ENCODE measurements at regions not wholly inside any gene's neighbourhood (a gene's known extent, or its start where the extent isn't known, plus 50 kb on each side); places are given as distances from the start of the nearest gene placed in this dataset.
A peak's percentile ranks its signal among the peaks of the same experiment; 100 is the strongest.

DNA sequence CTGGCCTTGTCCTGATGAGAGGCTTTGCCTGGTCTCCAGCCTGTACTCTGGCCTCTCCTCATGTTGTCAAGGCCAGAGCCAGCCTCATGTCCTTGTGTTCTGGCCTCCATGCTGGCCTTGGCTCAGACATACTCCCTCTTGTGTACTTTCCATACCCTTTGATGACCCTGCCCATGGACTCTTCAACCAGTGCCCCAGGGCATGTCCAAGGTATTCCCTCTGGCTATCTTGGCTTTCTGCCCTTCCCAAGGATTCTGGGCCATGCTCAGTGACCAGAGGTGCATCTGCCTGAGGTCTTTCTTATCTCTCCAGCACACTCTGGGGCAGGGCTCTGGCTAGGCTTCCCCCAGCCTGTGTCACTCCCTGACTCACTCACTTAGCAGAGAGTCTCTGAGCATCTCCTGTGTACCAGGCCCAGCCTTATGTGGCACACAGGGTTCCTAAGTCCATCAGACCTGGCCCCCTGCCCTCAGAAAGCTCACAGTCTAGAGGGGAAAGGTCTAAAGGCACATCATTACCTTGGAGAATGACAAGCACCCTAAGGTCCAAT, 141.4 kb upstream of the GRIK3 start:
- ATAC-seq (no peak), DNase-seq (no peak)
- no peak for TF ChIP-seq POLR2A (IDR thresholded peaks at IDR 0.05)
- TF ChIP-seq, protein P1, sequence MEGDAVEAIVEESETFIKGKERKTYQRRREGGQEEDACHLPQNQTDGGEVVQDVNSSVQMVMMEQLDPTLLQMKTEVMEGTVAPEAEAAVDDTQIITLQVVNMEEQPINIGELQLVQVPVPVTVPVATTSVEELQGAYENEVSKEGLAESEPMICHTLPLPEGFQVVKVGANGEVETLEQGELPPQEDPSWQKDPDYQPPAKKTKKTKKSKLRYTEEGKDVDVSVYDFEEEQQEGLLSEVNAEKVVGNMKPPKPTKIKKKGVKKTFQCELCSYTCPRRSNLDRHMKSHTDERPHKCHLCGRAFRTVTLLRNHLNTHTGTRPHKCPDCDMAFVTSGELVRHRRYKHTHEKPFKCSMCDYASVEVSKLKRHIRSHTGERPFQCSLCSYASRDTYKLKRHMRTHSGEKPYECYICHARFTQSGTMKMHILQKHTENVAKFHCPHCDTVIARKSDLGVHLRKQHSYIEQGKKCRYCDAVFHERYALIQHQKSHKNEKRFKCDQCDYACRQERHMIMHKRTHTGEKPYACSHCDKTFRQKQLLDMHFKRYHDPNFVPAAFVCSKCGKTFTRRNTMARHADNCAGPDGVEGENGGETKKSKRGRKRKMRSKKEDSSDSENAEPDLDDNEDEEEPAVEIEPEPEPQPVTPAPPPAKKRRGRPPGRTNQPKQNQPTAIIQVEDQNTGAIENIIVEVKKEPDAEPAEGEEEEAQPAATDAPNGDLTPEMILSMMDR (IDR thresholded peaks at IDR 0.05): no peak
- H3K27ac ChIP-seq: no peak overlapping the region
- H3K4me3 ChIP-seq: no peak overlapping the region
- intact Hi-C loops (cut with DNase I): no loop called here
- no peaks in the 10 kb centered on the region for H3K36me3 ChIP-seq (replicated peaks in 1 of 2; ENCODE audit: insufficient read depth in 1 of 2, low read depth in 2 of 2)
- H3K4me1 ChIP-seq: no peaks in the 10 kb centered on the region
- no peaks in the 10 kb centered on the region for H3K9me3 ChIP-seq
- no peaks in the 10 kb centered on the region for H3K27me3 ChIP-seq

DNA sequence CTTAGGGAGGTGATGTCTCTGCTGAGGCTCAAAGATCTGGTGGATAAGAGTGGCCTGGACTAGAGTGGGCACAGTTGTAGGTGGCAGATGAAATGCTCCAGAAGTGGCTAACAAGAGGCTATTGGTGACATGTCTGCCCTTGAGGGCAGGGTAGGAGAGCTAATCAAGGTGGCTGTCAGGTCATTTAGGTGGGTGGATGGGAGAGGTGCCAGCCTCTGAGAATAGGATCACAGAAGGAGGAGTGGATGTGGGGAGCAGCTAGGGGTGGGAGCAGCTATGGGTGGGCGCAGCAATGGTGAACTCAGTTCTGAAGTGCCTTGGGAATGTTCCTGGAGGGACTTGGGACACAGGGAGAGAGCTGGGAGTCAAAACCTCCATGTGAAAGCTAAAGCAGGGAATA, 142.0 kb upstream of the GRIK3 start:
- Histone ChIP-seq H3K4me1 (no peaks in the 10 kb centered on the region), H3K27me3 (no peaks in the 10 kb centered on the region), H3K36me3 (replicated peaks in 1 of 2; ENCODE audit: insufficient read depth in 1 of 2, low read depth in 2 of 2) (no peaks in the 10 kb centered on the region), H3K9me3 (no peaks in the 10 kb centered on the region), H3K27ac (no peak overlapping the region), H3K4me3 (no peak overlapping the region)
- WGBS, 2 donors: 83 to 86% methylated on average over 1 of the region's 1 CpG
- intact Hi-C loops (cut with DNase I): no loop called here
- DNase-seq (no peak), ATAC-seq (no peak)
- TF ChIP-seq, protein P1 (IDR thresholded peaks at IDR 0.05): no peak

DNA sequence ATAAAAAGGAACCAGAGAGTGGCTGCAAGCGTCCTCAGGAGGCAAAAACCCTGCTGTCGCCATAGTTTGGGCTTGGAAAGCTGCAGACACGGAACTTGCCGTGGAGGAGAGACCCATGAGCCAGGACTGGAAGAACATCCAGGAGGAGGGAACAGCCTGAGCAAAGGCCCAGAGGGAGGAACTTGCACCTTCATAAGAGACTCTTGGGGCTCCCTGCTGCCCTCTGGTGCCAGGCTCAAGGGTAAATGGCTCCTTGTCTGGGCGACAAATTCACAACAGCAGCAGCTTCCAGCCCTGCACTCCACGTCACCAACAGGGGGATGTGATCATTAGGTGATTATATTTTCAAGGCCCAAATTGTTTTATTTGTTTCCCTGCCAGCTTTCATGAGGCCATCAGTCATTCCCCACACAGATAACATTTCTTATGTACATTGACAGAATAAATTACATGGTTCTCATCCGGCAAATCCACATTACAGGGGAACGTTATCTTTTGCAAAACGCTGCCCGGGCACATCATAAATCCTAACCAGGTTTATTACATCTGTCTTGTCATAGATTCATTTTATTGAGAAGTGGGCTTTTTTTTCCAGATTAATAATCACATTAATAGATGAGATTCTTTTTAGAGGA, 143.0 kb upstream of the GRIK3 start:
- ATAC-seq (no peak), DNase-seq (peak; percentile 14 to 43 (median 18))
- no peaks in the 10 kb centered on the region for H3K27me3 ChIP-seq
- TF ChIP-seq, protein P1 (IDR thresholded peaks at IDR 0.05): peak in 2 of 7 experiments; percentile 26
- no peak for TF ChIP-seq POLR2A (IDR thresholded peaks at IDR 0.05)
- H3K36me3 ChIP-seq (replicated peaks in 1 of 2; ENCODE audit: insufficient read depth in 1 of 2, low read depth in 2 of 2): no peaks in the 10 kb centered on the region
- no peak overlapping the region for H3K4me3 ChIP-seq
- no peaks in the 10 kb centered on the region for H3K9me3 ChIP-seq
- intact Hi-C loops (cut with DNase I): no loop called here
- 51 to 63% methylated on average over 10 of the region's 10 CpGs for WGBS, 2 donors
- no peaks in the 10 kb centered on the region for H3K4me1 ChIP-seq
- no peak overlapping the region for H3K27ac ChIP-seq

DNA sequence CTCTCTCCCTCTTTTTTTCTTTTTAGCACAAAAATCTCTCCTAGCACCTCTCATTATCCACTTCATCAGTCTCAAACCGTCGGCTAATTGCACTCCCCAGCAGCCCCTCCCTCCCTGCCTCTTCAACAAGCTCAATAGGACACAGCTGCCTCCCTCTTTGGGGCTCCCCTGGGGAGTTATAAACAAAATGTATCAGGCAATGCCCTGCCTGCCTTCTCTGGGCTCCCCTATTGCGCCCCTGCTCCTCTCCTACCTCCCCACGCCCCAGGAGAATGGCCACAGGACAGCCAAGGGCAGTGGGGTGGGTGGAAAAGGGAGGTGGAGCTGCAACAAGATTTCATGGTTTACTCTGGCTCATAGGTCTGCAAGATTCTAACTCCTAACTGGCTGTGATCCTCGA, 147.1 kb upstream of the GRIK3 start:
- 49 to 51% methylated on average over 5 of the region's 5 CpGs for WGBS, 2 donors
- no peaks in the 10 kb centered on the region for H3K27me3 ChIP-seq
- no peak for ATAC-seq
- no peak for DNase-seq
- no peak overlapping the region for H3K27ac ChIP-seq
- H3K36me3 ChIP-seq (replicated peaks in 1 of 2; ENCODE audit: insufficient read depth in 1 of 2, low read depth in 2 of 2): no peaks in the 10 kb centered on the region
- H3K9me3 ChIP-seq: no peaks in the 10 kb centered on the region
- no peak overlapping the region for H3K4me3 ChIP-seq
- no peak for TF ChIP-seq POLR2A (IDR thresholded peaks at IDR 0.05)
- TF ChIP-seq, protein P1 (IDR thresholded peaks at IDR 0.05): no peak
- intact Hi-C loops (cut with DNase I): no loop called here
- H3K4me1 ChIP-seq: no peaks in the 10 kb centered on the region

DNA sequence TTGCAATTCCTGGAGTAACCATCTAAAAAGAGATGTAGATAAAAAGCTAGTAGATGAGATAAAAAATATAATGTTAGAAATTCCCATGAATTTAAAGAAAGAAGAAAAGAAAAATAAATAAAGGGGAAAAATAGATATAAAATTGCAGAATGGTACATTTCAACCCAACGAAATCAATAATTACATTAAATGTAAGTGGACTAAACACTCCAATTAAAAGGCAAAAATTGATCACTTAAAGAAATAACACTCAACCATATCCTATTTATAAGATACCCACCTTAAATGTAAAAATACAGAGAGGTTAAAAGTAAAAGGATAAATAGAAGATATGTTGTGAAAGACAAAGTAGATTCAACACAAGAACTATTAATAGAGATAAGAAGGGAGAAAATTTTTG, 150.5 kb upstream of the GRIK3 start:
- Histone ChIP-seq H3K4me3 (no peak overlapping the region), H3K9me3 (no peaks in the 10 kb centered on the region), H3K27ac (no peak overlapping the region), H3K27me3 (no peaks in the 10 kb centered on the region), H3K4me1 (no peaks in the 10 kb centered on the region), H3K36me3 (replicated peaks in 1 of 2; ENCODE audit: insufficient read depth in 1 of 2, low read depth in 2 of 2) (no peaks in the 10 kb centered on the region)
- 52 to 59% methylated on average over 1 of the region's 1 CpG for WGBS, 2 donors
- DNase-seq (no peak), ATAC-seq (no peak)
- TF ChIP-seq, protein P1 (IDR thresholded peaks at IDR 0.05): no peak
- TF ChIP-seq POLR2A (IDR thresholded peaks at IDR 0.05): no peak
- intact Hi-C loops (cut with DNase I): no loop called here

All from body of pancreas (tissue), 4 donors.